WTC11 (cell line): ENCODE measurements at regions not wholly inside any gene's neighbourhood (a gene's known extent, or its start where the extent isn't known, plus 50 kb on each side); places are given as distances from the start of the nearest gene placed in this dataset.

Experiments
- ATF3 ChIP-seq: sonication (generic); formaldehyde crosslinking; conservative IDR thresholded peaks from 2 replicates; pipeline ENCODE4 v1.8.1; 2022; ENCODE audit warnings: mild to moderate bottlenecking, missing genetic modification reagents
- CTCF ChIP-seq: fragments of 200-600 bp; IDR thresholded peaks from 2 replicates; pipeline ENCODE4 v1.8.0; 2022; ENCODE audit warnings: antibody characterized with exemption
- ELF4 ChIP-seq: sonication (generic); formaldehyde crosslinking; IDR thresholded peaks from 2 replicates; pipeline ENCODE4 v1.8.1; 2022; ENCODE audit warnings: low read depth, mild to moderate bottlenecking, moderate library complexity, missing genetic modification reagents
- ESRRA ChIP-seq: sonication (generic); formaldehyde crosslinking; IDR thresholded peaks from 2 replicates; pipeline ENCODE4 v1.8.1; 2022; ENCODE audit warnings: mild to moderate bottlenecking, missing genetic modification reagents, borderline replicate concordance
- JUN ChIP-seq: sonication (generic); formaldehyde crosslinking; IDR thresholded peaks from 2 replicates; pipeline ENCODE4 v1.8.0; 2023; ENCODE audit warnings: mild to moderate bottlenecking, missing genetic modification reagents
- MXD4 ChIP-seq: fragments of 250-450 bp; sonication (Bioruptor Pico); IDR thresholded peaks from 2 replicates; pipeline ENCODE4 v1.8.0; 2021; ENCODE audit warnings: mild to moderate bottlenecking, moderate library complexity, borderline replicate concordance
- RELA ChIP-seq: sonication (generic); formaldehyde crosslinking; IDR thresholded peaks from 2 replicates; pipeline ENCODE4 v1.8.1; 2022; ENCODE audit warnings: missing genetic modification reagents, mild to moderate bottlenecking, borderline replicate concordance
- USF1 ChIP-seq: sonication (generic); formaldehyde crosslinking; IDR thresholded peaks from 2 replicates; pipeline ENCODE4 v1.8.0; 2022; ENCODE audit warnings: mild to moderate bottlenecking, missing genetic modification reagents
- TF ChIP-seq, protein P1 (sequence below): sonication (generic); formaldehyde crosslinking; IDR thresholded peaks from 2 replicates; pipeline ENCODE4 v1.8.0; 2022; ENCODE audit warnings: missing genetic modification reagents
- TF ChIP-seq, protein P2 (sequence below): sonication (generic); formaldehyde crosslinking; IDR thresholded peaks from 2 replicates; pipeline ENCODE4 v1.8.0; 2023; ENCODE audit warnings: mild to moderate bottlenecking, missing genetic modification reagents
- TF ChIP-seq, protein P3 (sequence below): sonication (generic); formaldehyde crosslinking; IDR thresholded peaks from 2 replicates; pipeline ENCODE4 v1.8.1; 2022; ENCODE audit warnings: low read depth, missing genetic modification reagents, borderline replicate concordance

GRCh38 chr17:13435230-13435629 is 166.5 kb downstream of the HS3ST3A1 start:
- TF ChIP-seq CTCF: no peak
- no peak for TF ChIP-seq JUN (CRISPR knock-in tag)
- TF ChIP-seq USF1: no peak
- no peak for TF ChIP-seq ELF4 (CRISPR knock-in tag)
- no peak for TF ChIP-seq ESRRA
- no peak for TF ChIP-seq MXD4 (CRISPR knock-in tag)
- TF ChIP-seq, protein P1, sequence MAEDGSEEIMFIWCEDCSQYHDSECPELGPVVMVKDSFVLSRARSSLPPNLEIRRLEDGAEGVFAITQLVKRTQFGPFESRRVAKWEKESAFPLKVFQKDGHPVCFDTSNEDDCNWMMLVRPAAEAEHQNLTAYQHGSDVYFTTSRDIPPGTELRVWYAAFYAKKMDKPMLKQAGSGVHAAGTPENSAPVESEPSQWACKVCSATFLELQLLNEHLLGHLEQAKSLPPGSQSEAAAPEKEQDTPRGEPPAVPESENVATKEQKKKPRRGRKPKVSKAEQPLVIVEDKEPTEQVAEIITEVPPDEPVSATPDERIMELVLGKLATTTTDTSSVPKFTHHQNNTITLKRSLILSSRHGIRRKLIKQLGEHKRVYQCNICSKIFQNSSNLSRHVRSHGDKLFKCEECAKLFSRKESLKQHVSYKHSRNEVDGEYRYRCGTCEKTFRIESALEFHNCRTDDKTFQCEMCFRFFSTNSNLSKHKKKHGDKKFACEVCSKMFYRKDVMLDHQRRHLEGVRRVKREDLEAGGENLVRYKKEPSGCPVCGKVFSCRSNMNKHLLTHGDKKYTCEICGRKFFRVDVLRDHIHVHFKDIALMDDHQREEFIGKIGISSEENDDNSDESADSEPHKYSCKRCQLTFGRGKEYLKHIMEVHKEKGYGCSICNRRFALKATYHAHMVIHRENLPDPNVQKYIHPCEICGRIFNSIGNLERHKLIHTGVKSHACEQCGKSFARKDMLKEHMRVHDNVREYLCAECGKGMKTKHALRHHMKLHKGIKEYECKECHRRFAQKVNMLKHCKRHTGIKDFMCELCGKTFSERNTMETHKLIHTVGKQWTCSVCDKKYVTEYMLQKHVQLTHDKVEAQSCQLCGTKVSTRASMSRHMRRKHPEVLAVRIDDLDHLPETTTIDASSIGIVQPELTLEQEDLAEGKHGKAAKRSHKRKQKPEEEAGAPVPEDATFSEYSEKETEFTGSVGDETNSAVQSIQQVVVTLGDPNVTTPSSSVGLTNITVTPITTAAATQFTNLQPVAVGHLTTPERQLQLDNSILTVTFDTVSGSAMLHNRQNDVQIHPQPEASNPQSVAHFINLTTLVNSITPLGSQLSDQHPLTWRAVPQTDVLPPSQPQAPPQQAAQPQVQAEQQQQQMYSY (CRISPR knock-in tag): no peak
- TF ChIP-seq RELA (CRISPR knock-in tag): no peak
- TF ChIP-seq, protein P2, sequence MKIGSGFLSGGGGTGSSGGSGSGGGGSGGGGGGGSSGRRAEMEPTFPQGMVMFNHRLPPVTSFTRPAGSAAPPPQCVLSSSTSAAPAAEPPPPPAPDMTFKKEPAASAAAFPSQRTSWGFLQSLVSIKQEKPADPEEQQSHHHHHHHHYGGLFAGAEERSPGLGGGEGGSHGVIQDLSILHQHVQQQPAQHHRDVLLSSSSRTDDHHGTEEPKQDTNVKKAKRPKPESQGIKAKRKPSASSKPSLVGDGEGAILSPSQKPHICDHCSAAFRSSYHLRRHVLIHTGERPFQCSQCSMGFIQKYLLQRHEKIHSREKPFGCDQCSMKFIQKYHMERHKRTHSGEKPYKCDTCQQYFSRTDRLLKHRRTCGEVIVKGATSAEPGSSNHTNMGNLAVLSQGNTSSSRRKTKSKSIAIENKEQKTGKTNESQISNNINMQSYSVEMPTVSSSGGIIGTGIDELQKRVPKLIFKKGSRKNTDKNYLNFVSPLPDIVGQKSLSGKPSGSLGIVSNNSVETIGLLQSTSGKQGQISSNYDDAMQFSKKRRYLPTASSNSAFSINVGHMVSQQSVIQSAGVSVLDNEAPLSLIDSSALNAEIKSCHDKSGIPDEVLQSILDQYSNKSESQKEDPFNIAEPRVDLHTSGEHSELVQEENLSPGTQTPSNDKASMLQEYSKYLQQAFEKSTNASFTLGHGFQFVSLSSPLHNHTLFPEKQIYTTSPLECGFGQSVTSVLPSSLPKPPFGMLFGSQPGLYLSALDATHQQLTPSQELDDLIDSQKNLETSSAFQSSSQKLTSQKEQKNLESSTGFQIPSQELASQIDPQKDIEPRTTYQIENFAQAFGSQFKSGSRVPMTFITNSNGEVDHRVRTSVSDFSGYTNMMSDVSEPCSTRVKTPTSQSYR (CRISPR knock-in tag): no peak
- TF ChIP-seq, protein P3, sequence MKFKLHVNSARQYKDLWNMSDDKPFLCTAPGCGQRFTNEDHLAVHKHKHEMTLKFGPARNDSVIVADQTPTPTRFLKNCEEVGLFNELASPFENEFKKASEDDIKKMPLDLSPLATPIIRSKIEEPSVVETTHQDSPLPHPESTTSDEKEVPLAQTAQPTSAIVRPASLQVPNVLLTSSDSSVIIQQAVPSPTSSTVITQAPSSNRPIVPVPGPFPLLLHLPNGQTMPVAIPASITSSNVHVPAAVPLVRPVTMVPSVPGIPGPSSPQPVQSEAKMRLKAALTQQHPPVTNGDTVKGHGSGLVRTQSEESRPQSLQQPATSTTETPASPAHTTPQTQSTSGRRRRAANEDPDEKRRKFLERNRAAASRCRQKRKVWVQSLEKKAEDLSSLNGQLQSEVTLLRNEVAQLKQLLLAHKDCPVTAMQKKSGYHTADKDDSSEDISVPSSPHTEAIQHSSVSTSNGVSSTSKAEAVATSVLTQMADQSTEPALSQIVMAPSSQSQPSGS (CRISPR knock-in tag): no peak
- TF ChIP-seq ATF3 (CRISPR knock-in tag): no peak
